K562 (cell line): ENCODE measurements at regions not wholly inside any gene's neighbourhood (a gene's known extent, or its start where the extent isn't known, plus 50 kb on each side); places are given as distances from the start of the nearest gene placed in this dataset.

ENCODE experiments used
- ARID2 ChIP-seq: fragments of 450-650 bp; IDR thresholded peaks from 2 replicates; pipeline ENCODE4 v1.6.1; 2017; ENCODE audit warnings: antibody characterized with exemption, mild to moderate bottlenecking
- DNMT1 ChIP-seq: fragments of 450-650 bp; IDR thresholded peaks from 2 replicates; pipeline ENCODE4 v1.6.1; 2016; ENCODE audit warnings: antibody characterized with exemption, mild to moderate bottlenecking
- EZH2 ChIP-seq: IDR thresholded peaks from 2 replicates; pipeline ENCODE4 v1.6.1; 2012; ENCODE audit warnings: low read depth, mild to moderate bottlenecking, inconsistent platforms, low read length, borderline replicate concordance
- TF ChIP-seq, protein P1 (sequence below): fragments of 450-650 bp; formaldehyde crosslinking; IDR thresholded peaks from 2 replicates; pipeline ENCODE4 v1.4.0; 2020; ENCODE audit warnings: mild to moderate bottlenecking

DNA sequence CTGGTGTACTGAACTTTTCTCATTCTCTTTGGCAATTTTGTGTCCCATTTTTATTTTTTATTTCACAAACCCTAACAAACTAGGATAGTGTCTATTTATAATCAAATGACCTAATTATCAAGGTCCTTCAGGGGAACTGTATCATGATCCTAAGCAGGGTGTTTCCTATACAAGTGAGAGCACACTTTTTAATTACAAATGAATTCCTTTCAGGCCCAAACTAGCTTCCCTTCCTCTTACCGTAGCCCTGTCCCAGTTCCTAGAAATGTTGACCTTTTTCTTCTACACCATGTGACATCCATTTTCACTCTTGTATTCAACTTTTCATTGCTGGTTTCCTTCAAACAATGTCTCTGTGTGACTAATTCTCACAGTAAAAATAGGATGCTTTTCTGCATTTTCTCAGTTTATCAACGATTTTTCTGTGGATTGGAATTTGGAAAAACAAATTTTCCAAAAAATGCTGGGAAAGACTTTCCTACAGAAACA is 411.4 kb downstream of the CCDC91 start:
- TF ChIP-seq, protein P1, sequence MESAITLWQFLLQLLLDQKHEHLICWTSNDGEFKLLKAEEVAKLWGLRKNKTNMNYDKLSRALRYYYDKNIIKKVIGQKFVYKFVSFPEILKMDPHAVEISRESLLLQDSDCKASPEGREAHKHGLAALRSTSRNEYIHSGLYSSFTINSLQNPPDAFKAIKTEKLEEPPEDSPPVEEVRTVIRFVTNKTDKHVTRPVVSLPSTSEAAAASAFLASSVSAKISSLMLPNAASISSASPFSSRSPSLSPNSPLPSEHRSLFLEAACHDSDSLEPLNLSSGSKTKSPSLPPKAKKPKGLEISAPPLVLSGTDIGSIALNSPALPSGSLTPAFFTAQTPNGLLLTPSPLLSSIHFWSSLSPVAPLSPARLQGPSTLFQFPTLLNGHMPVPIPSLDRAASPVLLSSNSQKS (CRISPR knock-in tag): no peak
- TF ChIP-seq DNMT1: no peak
- no peak for TF ChIP-seq ARID2
- no peak for TF ChIP-seq EZH2
